ENCODE measurements at regions not wholly inside any gene's neighbourhood (a gene's known extent, or its start where the extent isn't known, plus 50 kb on each side); places are given as distances from the start of the nearest gene placed in this dataset.
"Not testable (repeated sequence)": the region's sequence is repeated elsewhere in the genome, so short reads cannot be mapped to it uniquely, and the experiment has no call there.

GRCh38 chr7:124247691-124248090, 214.8 kb upstream of the TMEM229A start:
- Histone ChIP-seq H3K4me3 (ENCODE audit: low read depth, low read length) (no peak overlapping the region), H3K9me3 (no peaks in the 10 kb centered on the region), H3K27me3 (replicated peaks; ENCODE audit: control insufficient read depth, insufficient read depth, low read length) (no peaks in the 10 kb centered on the region), H3K4me1 (0 out of 2 replicates have a peak, but pooled peaks cover 3% of the 10 kb centered on the region), H3K36me3 (ENCODE audit: control insufficient read depth, insufficient read depth, low read length) (no peaks in the 10 kb centered on the region)
- BruUV-seq (replicated peaks) = no TSS peak
- intact Hi-C loops (cut with micrococcal nuclease; ENCODE audit: unreplicated experiment) = no loop called here
- Mint-ChIP-seq H3K4me3 (ENCODE audit: unreplicated experiment) (no peak overlapping the region), H3K9me3 (ENCODE audit: unreplicated experiment) (no peaks in the 10 kb centered on the region), H3K36me3 (ENCODE audit: insufficient read depth, unreplicated experiment) (no peaks in the 10 kb centered on the region), H3K4me1 (ENCODE audit: low read depth, unreplicated experiment) (no peaks in the 10 kb centered on the region), H3K27ac (ENCODE audit: unreplicated experiment) (no peak overlapping the region), H3K27me3 (ENCODE audit: insufficient read depth, unreplicated experiment) (no peaks in the 10 kb centered on the region)
- CTCF ChIA-PET = no interaction called here
- no peak for DNase-seq
- POLR2A ChIA-PET = no interaction called here
- TF ChIP-seq CTCF (IDR thresholded peaks at IDR 0.05; ENCODE audit: insufficient read depth in 1 of 2, low read depth in 1 of 2, low read length in 1 of 2, severe bottlenecking in 1 of 2, unreplicated experiment in 1 of 2) = no peak

DNA sequence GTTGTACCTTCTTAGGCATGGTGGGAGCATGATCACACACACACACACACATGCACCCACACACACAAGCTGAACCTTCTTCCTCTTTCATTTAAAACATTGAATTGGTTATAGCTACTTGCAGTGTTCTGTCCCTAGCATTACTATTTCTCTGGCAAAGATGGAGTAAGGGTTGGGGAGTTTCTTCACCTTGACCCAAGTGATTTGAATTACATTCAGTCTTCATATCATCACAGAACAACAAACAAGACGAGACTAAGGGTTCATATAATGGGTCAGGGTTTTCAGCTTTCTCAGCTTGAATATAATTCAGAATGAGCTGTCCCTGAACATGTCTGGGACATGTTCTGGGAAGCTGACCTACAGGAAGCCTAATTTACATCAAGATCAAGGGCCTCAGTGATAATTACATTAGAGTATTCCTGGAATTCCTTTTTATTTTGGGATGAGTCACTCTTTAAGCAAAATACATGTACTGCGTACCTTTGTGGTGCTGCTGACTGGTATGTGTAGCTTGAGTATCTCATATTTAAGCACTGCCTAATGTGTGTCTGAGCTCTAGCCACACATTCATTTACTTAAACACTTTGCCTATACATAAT, 213.5 kb upstream of the TMEM229A start:
- no peak for DNase-seq
- POLR2A ChIA-PET = no interaction called here
- CTCF ChIA-PET = no interaction called here
- Mint-ChIP-seq H3K9me3 (ENCODE audit: unreplicated experiment) (no peaks in the 10 kb centered on the region), H3K36me3 (ENCODE audit: insufficient read depth, unreplicated experiment) (no peaks in the 10 kb centered on the region), H3K4me1 (ENCODE audit: low read depth, unreplicated experiment) (no peaks in the 10 kb centered on the region), H3K27me3 (ENCODE audit: insufficient read depth, unreplicated experiment) (no peaks in the 10 kb centered on the region), H3K4me3 (ENCODE audit: unreplicated experiment) (no peak overlapping the region), H3K27ac (ENCODE audit: unreplicated experiment) (no peak overlapping the region)
- no peak for TF ChIP-seq CTCF (IDR thresholded peaks at IDR 0.05; ENCODE audit: insufficient read depth in 1 of 2, low read depth in 1 of 2, low read length in 1 of 2, severe bottlenecking in 1 of 2, unreplicated experiment in 1 of 2)
- BruUV-seq (replicated peaks) = no TSS peak
- Histone ChIP-seq H3K9me3 (no peaks in the 10 kb centered on the region), H3K27me3 (replicated peaks; ENCODE audit: control insufficient read depth, insufficient read depth, low read length) (no peaks in the 10 kb centered on the region), H3K4me3 (ENCODE audit: low read depth, low read length) (no peak overlapping the region), H3K36me3 (ENCODE audit: control insufficient read depth, insufficient read depth, low read length) (no peaks in the 10 kb centered on the region), H3K4me1 (0 out of 2 replicates have a peak, but pooled peaks cover 3% of the 10 kb centered on the region)
- intact Hi-C loops (cut with micrococcal nuclease; ENCODE audit: unreplicated experiment) = no loop called here

DNA sequence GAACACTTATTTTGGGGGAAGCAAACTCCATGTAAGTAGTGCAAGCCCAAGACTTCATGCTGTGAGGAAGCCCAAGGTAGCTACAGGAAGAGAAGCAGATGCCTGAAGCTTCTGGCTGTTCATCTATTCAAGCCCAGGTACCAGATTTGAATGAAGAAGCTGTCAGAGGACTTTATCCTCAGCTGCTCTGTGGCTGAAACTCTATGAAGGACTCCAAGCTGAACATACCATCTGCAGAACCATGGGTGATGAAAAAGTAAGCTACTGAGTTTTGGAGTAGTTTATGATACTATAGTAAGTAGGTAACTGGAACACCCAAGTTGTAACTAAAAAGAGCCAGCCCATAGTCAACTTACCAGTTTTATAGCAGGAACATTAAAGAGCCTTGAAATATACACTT, 211.6 kb upstream of the TMEM229A start:
- H3K36me3 Mint-ChIP-seq (ENCODE audit: insufficient read depth, unreplicated experiment); DNase-seq; H3K9me3 Mint-ChIP-seq (ENCODE audit: unreplicated experiment); POLR2A ChIA-PET; BruUV-seq (replicated peaks); intact Hi-C loops (cut with micrococcal nuclease; ENCODE audit: unreplicated experiment); H3K4me3 ChIP-seq (ENCODE audit: low read depth, low read length); H3K27me3 ChIP-seq (replicated peaks; ENCODE audit: control insufficient read depth, insufficient read depth, low read length); H3K4me1 ChIP-seq; H3K36me3 ChIP-seq (ENCODE audit: control insufficient read depth, insufficient read depth, low read length); H3K27ac Mint-ChIP-seq (ENCODE audit: unreplicated experiment); H3K4me3 Mint-ChIP-seq (ENCODE audit: unreplicated experiment); H3K27me3 Mint-ChIP-seq (ENCODE audit: insufficient read depth, unreplicated experiment); H3K4me1 Mint-ChIP-seq (ENCODE audit: low read depth, unreplicated experiment); H3K9me3 ChIP-seq: not testable (repeated sequence)
- CTCF ChIA-PET = interaction anchor here (0.7 kb wide), 1 partner anchor 132 kb away, joined by 4 read pairs; no protein-coding TSS in a partner anchor

GRCh38 chr7:124219681-124220080, 186.8 kb upstream of the TMEM229A start:
- BruUV-seq (replicated peaks) = no TSS peak
- no peaks in the 10 kb centered on the region for H3K4me1 ChIP-seq
- no peaks in the 10 kb centered on the region; the same call in 1 of the 2 replicates for H3K9me3 ChIP-seq
- Mint-ChIP-seq H3K27me3 (ENCODE audit: insufficient read depth, unreplicated experiment) (peaks cover 5% of the 10 kb centered on the region), H3K4me1 (ENCODE audit: low read depth, unreplicated experiment) (no peaks in the 10 kb centered on the region), H3K9me3 (ENCODE audit: unreplicated experiment) (peaks cover 8% of the 10 kb centered on the region), H3K36me3 (ENCODE audit: insufficient read depth, unreplicated experiment) (no peaks in the 10 kb centered on the region), H3K27ac (ENCODE audit: unreplicated experiment) (no peak overlapping the region), H3K4me3 (ENCODE audit: unreplicated experiment) (no peak overlapping the region)
- H3K36me3 ChIP-seq (ENCODE audit: control insufficient read depth, insufficient read depth, low read length) = no peaks in the 10 kb centered on the region
- ChIA-PET CTCF (no interaction called here), POLR2A (no interaction called here)
- intact Hi-C loops (cut with micrococcal nuclease; ENCODE audit: unreplicated experiment) = no loop called here
- no peak for TF ChIP-seq CTCF (IDR thresholded peaks at IDR 0.05; ENCODE audit: insufficient read depth in 1 of 2, low read depth in 1 of 2, low read length in 1 of 2, severe bottlenecking in 1 of 2, unreplicated experiment in 1 of 2)
- DNase-seq = no peak
- no peak overlapping the region for H3K4me3 ChIP-seq (ENCODE audit: low read depth, low read length)
- H3K27me3 ChIP-seq (replicated peaks; ENCODE audit: control insufficient read depth, insufficient read depth, low read length) = no peaks in the 10 kb centered on the region

Data from Caco-2 (cell line).